NCI-H1417 treated with DMSO at 0.1 percent for 48 hours (cell line): ENCODE measurements at regions not wholly inside any gene's neighbourhood (a gene's known extent, or its start where the extent isn't known, plus 50 kb on each side); places are given as distances from the start of the nearest gene placed in this dataset.

ENCODE experiments used
- DNase-seq: peaks from one replicate; lab custom pipeline; 2025; lab: John Stamatoyannopoulos, UW

- no peak for DNase-seq
Observed at GRCh38 chr3:67288466-67289106, 290.5 kb downstream of the KBTBD8 start.

GRCh38 chr3:67289626-67290025 is 291.5 kb downstream of the KBTBD8 start:
- no peak for DNase-seq

GRCh38 chr3:67290438-67290837 is 292.3 kb downstream of the KBTBD8 start:
- DNase-seq, result no peak

GRCh38 chr3:67291287-67292252 is 293.5 kb downstream of the KBTBD8 start:
- no peak for DNase-seq

GRCh38 chr3:67292356-67293121 is 294.4 kb downstream of the KBTBD8 start:
- DNase-seq, result no peak

GRCh38 chr3:67294341-67294740 is 296.2 kb downstream of the KBTBD8 start:
- DNase-seq, result no peak

GRCh38 chr3:67296039-67296892 is 298.2 kb downstream of the KBTBD8 start:
- no peak for DNase-seq

- DNase-seq, result no peak
Observed at GRCh38 chr3:67297715-67298475, 299.8 kb downstream of the KBTBD8 start.

GRCh38 chr3:67301556-67301955 is 303.4 kb downstream of the KBTBD8 start:
- DNase-seq, result no peak

GRCh38 chr3:67302489-67302888 is 304.4 kb downstream of the KBTBD8 start:
- DNase-seq, result no peak

GRCh38 chr3:67305160-67305559 is 307.1 kb downstream of the KBTBD8 start:
- DNase-seq, result no peak

- DNase-seq, result no peak
Observed at GRCh38 chr3:67305922-67306321, 307.8 kb downstream of the KBTBD8 start.

- no peak for DNase-seq
Observed at GRCh38 chr3:67311440-67311839, 313.3 kb downstream of the KBTBD8 start.

GRCh38 chr3:67312155-67312554 is 314.0 kb downstream of the KBTBD8 start:
- no peak for DNase-seq

GRCh38 chr3:67318162-67318561 is 320.1 kb downstream of the KBTBD8 start:
- no peak for DNase-seq

GRCh38 chr3:67324554-67324953 is 326.4 kb downstream of the KBTBD8 start:
- no peak for DNase-seq
